Esophagus muscularis mucosa (tissue), 4 donors: ENCODE measurements at regions not wholly inside any gene's neighbourhood (a gene's known extent, or its start where the extent isn't known, plus 50 kb on each side); places are given as distances from the start of the nearest gene placed in this dataset.

ENCODE experiments used
- EP300 ChIP-seq: sonication (generic); formaldehyde crosslinking; IDR thresholded peaks from one replicate; pipeline ENCODE4 v1.6.1; 2017; ENCODE audit warnings: antibody characterized with exemption
- POLR2A ChIP-seq: fragments of 450-650 bp; IDR thresholded peaks from one replicate; pipeline ENCODE4 v1.6.1; 2017; ENCODE audit warnings: antibody characterized with exemption, moderate library complexity, mild to moderate bottlenecking, low read depth
- POLR2AphosphoS5 ChIP-seq, 2 donors: sonication (generic); formaldehyde crosslinking; IDR thresholded peaks; one replicate each; pipeline ENCODE4 v1.6.1; 2017; ENCODE audit warnings: antibody characterized with exemption in 2 of 2
- TF ChIP-seq, protein P1 (sequence below), 3 experiments: fragments of 200-600 bp in 2 of 3; fragments of 450-650 bp in 1 of 3; sonication (generic) in 2 of 3; IDR thresholded peaks; one replicate each; pipeline ENCODE4 v1.5.1; 2017 to 2019; ENCODE audit warnings: antibody characterized with exemption in 3 of 3, mild to moderate bottlenecking in 2 of 3, moderate library complexity in 1 of 3

DNA sequence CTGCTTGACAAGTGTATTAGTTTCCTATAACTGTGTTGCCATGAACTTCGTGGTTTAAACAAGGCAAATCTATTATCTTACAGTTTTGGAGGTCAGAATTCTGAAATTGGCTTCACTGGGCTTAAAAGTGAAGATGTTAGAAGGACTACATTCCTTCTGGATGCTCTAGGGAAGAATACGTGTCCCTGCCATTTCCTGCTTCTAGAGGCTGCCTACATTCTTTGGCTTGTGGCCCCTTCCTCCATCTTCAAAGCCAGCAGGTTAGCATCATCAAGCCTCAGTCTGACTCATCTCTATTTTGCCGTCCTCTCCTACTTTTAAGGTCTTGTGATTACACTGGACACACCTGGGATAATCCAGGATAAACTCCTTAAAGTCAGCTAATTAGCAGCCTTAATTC is 327.7 kb downstream of the SATB1 start:
- TF ChIP-seq, protein P1, sequence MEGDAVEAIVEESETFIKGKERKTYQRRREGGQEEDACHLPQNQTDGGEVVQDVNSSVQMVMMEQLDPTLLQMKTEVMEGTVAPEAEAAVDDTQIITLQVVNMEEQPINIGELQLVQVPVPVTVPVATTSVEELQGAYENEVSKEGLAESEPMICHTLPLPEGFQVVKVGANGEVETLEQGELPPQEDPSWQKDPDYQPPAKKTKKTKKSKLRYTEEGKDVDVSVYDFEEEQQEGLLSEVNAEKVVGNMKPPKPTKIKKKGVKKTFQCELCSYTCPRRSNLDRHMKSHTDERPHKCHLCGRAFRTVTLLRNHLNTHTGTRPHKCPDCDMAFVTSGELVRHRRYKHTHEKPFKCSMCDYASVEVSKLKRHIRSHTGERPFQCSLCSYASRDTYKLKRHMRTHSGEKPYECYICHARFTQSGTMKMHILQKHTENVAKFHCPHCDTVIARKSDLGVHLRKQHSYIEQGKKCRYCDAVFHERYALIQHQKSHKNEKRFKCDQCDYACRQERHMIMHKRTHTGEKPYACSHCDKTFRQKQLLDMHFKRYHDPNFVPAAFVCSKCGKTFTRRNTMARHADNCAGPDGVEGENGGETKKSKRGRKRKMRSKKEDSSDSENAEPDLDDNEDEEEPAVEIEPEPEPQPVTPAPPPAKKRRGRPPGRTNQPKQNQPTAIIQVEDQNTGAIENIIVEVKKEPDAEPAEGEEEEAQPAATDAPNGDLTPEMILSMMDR (IDR thresholded peaks at IDR 0.05), result no peak
- no peak for TF ChIP-seq POLR2A
- no peak for TF ChIP-seq EP300
- TF ChIP-seq POLR2AphosphoS5 (IDR thresholded peaks at IDR 0.05), result no peak
